AG04450 (cell line): ENCODE measurements at regions not wholly inside any gene's neighbourhood (a gene's known extent, or its start where the extent isn't known, plus 50 kb on each side); places are given as distances from the start of the nearest gene placed in this dataset.

ENCODE experiments used
- CTCF ChIA-PET: fragments of 300-600, 350-600 bp; formaldehyde crosslinking; extraction: SDS; loops from one replicate; lab custom pipeline; 2022; ENCODE audit warnings: antibody characterized with exemption, inconsistent platforms; lab: Charles Lee
- POLR2A ChIA-PET: fragments of 350-600 bp; formaldehyde crosslinking; extraction: SDS; loops from one replicate; lab custom pipeline; 2021; ENCODE audit warnings: antibody characterized with exemption, inconsistent platforms; lab: Yijun Ruan, JAX
- DNase-seq: peaks from one replicate; pipeline ENCODE4 v3.0.0-alpha.2; 2011; ENCODE audit warnings: low read depth, low spot score
- H3K27ac ChIP-seq: one replicate; pipeline ENCODE4 v1.5.1; 2012; ENCODE audit warnings: low read depth, low read length, control low read depth
- H3K27me3 ChIP-seq: one replicate; pipeline ENCODE4 v1.6.0; 2012; ENCODE audit warnings: low read length; ENCODE audit not compliant: control insufficient read depth, insufficient read depth
- H3K4me3 ChIP-seq: 2 replicates; pipeline ENCODE4 v1.5.1; 2011; ENCODE audit warnings: mild to moderate bottlenecking, low read depth, low read length, control low read depth
- H3K9me3 ChIP-seq: 2 replicates; pipeline ENCODE4 v1.5.1; 2012; ENCODE audit warnings: low read length; ENCODE audit not compliant: control insufficient read depth, insufficient read depth
- TF ChIP-seq, protein P1 (sequence below): IDR thresholded peaks from 2 replicates; pipeline ENCODE4 v1.5.1; 2011; ENCODE audit warnings: low read depth, low read length, control low read depth, inconsistent platforms

DNA sequence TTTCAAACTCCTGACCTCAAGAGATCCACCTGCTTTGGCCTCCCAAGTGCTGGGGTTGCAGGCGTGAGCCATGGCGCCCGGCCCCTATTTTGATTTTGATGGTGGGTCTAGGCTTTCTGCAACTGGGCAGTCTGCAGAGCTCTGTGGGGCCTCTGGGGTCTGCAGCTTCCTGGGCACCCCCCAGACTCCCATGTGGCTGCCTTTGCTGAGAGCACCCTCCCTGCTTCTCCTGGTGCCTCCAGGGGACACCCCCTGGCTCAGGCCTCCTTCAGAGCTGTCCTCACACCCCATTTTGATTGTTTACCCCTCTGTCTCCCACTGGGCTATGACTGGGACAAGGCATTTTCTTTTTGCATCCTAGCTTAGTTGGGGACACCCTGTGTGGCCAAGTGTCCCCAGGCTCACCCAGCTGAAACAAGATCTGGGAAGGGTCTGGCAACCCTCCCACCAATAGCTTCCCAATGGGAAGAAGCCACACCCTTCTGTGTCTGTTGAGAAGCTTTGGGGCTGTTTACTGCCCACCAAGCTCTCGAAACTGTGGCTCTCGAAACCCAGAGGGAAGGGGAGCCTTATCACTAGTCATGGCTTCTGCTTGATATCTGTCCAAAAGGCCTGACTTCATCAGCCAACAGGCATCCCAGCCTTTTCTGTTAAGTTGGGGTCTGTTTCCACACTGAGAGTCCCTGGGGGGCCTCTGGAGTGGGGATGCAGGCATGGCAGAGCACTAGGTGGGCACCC is 204.4 kb upstream of the IER5L start:
- POLR2A ChIA-PET, result interaction anchor here (0.7 to 2.0 kb wide), 2 partner anchors 205 to 216 kb away, joined by 3 to 10 read pairs; partner anchors contain the start of gene IER5L
- Histone ChIP-seq H3K9me3 (no peaks in the 10 kb centered on the region; the same call in 1 of the 2 replicates), H3K27me3 (peaks cover 9% of the 10 kb centered on the region), H3K4me3 (no peak overlapping the region), H3K27ac (no peak overlapping the region)
- CTCF ChIA-PET, result interaction anchor here (0.5 to 1.1 kb wide), 4 partner anchors 61 to 244 kb away, joined by 3 to 4 read pairs (median 3); no protein-coding TSS in a partner anchor
- TF ChIP-seq, protein P1, sequence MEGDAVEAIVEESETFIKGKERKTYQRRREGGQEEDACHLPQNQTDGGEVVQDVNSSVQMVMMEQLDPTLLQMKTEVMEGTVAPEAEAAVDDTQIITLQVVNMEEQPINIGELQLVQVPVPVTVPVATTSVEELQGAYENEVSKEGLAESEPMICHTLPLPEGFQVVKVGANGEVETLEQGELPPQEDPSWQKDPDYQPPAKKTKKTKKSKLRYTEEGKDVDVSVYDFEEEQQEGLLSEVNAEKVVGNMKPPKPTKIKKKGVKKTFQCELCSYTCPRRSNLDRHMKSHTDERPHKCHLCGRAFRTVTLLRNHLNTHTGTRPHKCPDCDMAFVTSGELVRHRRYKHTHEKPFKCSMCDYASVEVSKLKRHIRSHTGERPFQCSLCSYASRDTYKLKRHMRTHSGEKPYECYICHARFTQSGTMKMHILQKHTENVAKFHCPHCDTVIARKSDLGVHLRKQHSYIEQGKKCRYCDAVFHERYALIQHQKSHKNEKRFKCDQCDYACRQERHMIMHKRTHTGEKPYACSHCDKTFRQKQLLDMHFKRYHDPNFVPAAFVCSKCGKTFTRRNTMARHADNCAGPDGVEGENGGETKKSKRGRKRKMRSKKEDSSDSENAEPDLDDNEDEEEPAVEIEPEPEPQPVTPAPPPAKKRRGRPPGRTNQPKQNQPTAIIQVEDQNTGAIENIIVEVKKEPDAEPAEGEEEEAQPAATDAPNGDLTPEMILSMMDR, result no peak
- no peak for DNase-seq

GRCh38 chr9:129381481-129381957 is 203.5 kb upstream of the IER5L start:
- peaks cover 10% of the 10 kb centered on the region for H3K27me3 ChIP-seq
- ChIA-PET POLR2A (no interaction called here), CTCF (no interaction called here)
- TF ChIP-seq, protein P1, result no peak
- no peak for DNase-seq
- H3K9me3 ChIP-seq, result no peaks in the 10 kb centered on the region; the same call in 1 of the 2 replicates
- H3K27ac ChIP-seq, result no peak overlapping the region
- H3K4me3 ChIP-seq, result no peak overlapping the region

GRCh38 chr9:129380961-129381401 is 202.9 kb upstream of the IER5L start:
- Histone ChIP-seq H3K27me3 (peaks cover 10% of the 10 kb centered on the region), H3K4me3 (no peak overlapping the region), H3K27ac (no peak overlapping the region), H3K9me3 (no peaks in the 10 kb centered on the region; the same call in 1 of the 2 replicates)
- DNase-seq, result no peak
- CTCF ChIA-PET, result no interaction called here
- POLR2A ChIA-PET, result no interaction called here
- TF ChIP-seq, protein P1, result no peak

DNA sequence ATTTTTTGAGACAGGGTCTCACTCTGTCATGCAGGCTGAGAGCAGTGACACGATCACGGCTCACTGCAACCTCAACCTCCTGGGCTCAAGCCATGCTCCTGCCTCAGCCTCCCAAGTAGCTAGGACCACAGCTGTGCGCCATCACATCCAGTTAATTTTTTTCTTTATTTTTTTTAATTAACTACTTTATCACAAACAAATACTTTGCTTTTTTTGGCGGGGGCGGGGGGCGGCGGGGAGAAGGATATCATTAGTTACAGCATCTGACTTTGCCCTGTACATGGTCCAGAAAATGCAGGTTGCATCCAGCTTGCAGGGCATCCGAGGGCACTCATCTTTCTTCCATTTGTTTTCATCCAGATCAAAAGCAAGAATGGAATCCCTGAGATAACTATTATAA is 201.8 kb upstream of the IER5L start:
- H3K27ac ChIP-seq, result no peak overlapping the region
- H3K4me3 ChIP-seq, result no peak overlapping the region
- peaks cover 10% of the 10 kb centered on the region for H3K27me3 ChIP-seq
- ChIA-PET POLR2A (no interaction called here), CTCF (interaction anchor here (0.5 kb wide), 1 partner anchor 16 kb away, joined by 3 read pairs; no protein-coding TSS in a partner anchor)
- TF ChIP-seq, protein P1, result no peak
- no peak for DNase-seq
- no peaks in the 10 kb centered on the region; the same call in 1 of the 2 replicates for H3K9me3 ChIP-seq
